ENCODE measurements at regions not wholly inside any gene's neighbourhood (a gene's known extent, or its start where the extent isn't known, plus 50 kb on each side); places are given as distances from the start of the nearest gene placed in this dataset.
"Not testable (repeated sequence)": the region's sequence is repeated elsewhere in the genome, so short reads cannot be mapped to it uniquely, and the experiment has no call there.

GRCh38 chr16:29231244-29231643 is 175.3 kb downstream of the NPIPB11 start:
- DNase-seq = no peak

- DNase-seq = no peak
Measured at GRCh38 chr16:29230671-29231096, 175.8 kb downstream of the NPIPB11 start.

GRCh38 chr16:29230006-29230668 is 176.4 kb downstream of the NPIPB11 start:
- DNase-seq = not testable (repeated sequence)

GRCh38 chr16:29229616-29230005 is 176.9 kb downstream of the NPIPB11 start:
- not testable (repeated sequence) for DNase-seq

GRCh38 chr16:29228664-29229611 is 177.6 kb downstream of the NPIPB11 start:
- not testable (repeated sequence) for DNase-seq

GRCh38 chr16:29227751-29228663 is 178.5 kb downstream of the NPIPB11 start:
- DNase-seq = peak; percentile 70

GRCh38 chr16:29226782-29227181 is 179.7 kb downstream of the NPIPB11 start:
- no peak for DNase-seq

- not testable (repeated sequence) for DNase-seq
Measured at GRCh38 chr16:29224675-29225074, 181.8 kb downstream of the NPIPB11 start.

- DNase-seq = not testable (repeated sequence)
Measured at GRCh38 chr16:29222615-29223014, 183.9 kb downstream of the NPIPB11 start.

- DNase-seq = not testable (repeated sequence)
Measured at GRCh38 chr16:29222008-29222407, 184.5 kb downstream of the NPIPB11 start.

GRCh38 chr16:29221281-29221955 is 185.1 kb downstream of the NPIPB11 start:
- not testable (repeated sequence) for DNase-seq

GRCh38 chr16:29220647-29221191 is 185.8 kb downstream of the NPIPB11 start:
- not testable (repeated sequence) for DNase-seq

GRCh38 chr16:29219966-29220646 is 186.4 kb downstream of the NPIPB11 start:
- not testable (repeated sequence) for DNase-seq

- not testable (repeated sequence) for DNase-seq
Measured at GRCh38 chr16:29219562-29219961, 186.9 kb downstream of the NPIPB11 start.

- DNase-seq = not testable (repeated sequence)
Measured at GRCh38 chr16:29218649-29219048, 187.9 kb downstream of the NPIPB11 start.

- DNase-seq = not testable (repeated sequence)
Measured at GRCh38 chr16:29218171-29218570, 188.3 kb downstream of the NPIPB11 start.

- DNase-seq = not testable (repeated sequence)
Measured at GRCh38 chr16:29217752-29218126, 188.8 kb downstream of the NPIPB11 start.

- DNase-seq = not testable (repeated sequence)
Measured at GRCh38 chr16:29217104-29217751, 189.3 kb downstream of the NPIPB11 start.

- DNase-seq = not testable (repeated sequence)
Measured at GRCh38 chr16:29213770-29214169, 192.7 kb downstream of the NPIPB11 start.

- DNase-seq = not testable (repeated sequence)
Measured at GRCh38 chr16:29213251-29213650, 193.3 kb downstream of the NPIPB11 start.

All from activated CD8-positive, alpha-beta memory T cell treated with anti-CD3 and anti-CD28 coated beads for 24 hours (primary cell).